ENCODE measurements at regions not wholly inside any gene's neighbourhood (a gene's known extent, or its start where the extent isn't known, plus 50 kb on each side); places are given as distances from the start of the nearest gene placed in this dataset.

DNA sequence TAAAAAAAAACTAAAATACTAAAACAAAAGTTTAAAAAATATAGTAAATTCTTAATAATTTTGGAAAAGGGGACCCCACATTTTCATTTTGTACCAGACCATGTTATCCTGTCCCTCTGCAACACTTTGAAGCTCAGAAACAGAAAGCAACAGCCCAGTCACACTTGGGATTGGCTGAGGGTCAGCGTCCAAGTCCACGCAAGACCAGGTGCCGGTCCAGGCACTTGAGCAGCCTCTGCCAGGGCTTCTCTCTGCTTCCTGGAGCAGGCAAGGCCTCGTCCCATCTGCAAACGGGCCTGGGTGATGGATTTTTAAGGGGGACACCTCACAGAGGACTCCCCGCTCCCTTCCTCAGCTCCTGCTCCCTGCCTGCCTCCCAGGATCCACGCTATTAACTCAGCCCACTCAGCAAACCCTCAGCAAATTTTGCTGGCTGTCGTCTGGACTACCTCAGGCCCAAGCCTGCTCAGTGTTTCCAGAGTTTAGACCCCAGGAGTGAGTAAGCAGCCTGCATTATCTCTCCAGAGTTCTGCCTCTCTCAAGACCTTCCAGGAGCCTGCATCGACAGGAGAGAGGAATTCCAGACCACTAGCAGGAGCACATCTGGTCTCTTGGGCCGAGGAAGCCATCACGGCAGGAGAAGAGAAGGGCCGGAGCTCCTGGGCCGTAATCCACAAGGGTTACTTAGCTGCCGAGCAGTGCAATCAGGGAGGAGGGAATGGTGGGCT is 67.4 kb upstream of the CALM2 start:
- no peak overlapping the region for H3K9ac ChIP-seq (ENCODE audit: low read depth in 1 of 2, low read length in 2 of 2)
- no peaks in the 10 kb centered on the region for H3K27me3 ChIP-seq (ENCODE audit: control insufficient read depth in 4 of 4, insufficient read depth in 4 of 4, low read length in 3 of 4)
- H3K4me1 ChIP-seq (ENCODE audit: control insufficient read depth in 4 of 4, insufficient read depth in 4 of 4, low read length in 3 of 4): no peaks in the 10 kb centered on the region
- H3K27ac ChIP-seq (ENCODE audit: low read depth in 1 of 2, low read length in 2 of 2): no peak overlapping the region
- no peaks in the 10 kb centered on the region for H3K36me3 ChIP-seq (ENCODE audit: control insufficient read depth in 4 of 4, insufficient read depth in 3 of 4, low read depth in 1 of 4, low read length in 3 of 4)
- no peak for DNase-seq (ENCODE audit: low spot score)
- TF ChIP-seq, protein P1, sequence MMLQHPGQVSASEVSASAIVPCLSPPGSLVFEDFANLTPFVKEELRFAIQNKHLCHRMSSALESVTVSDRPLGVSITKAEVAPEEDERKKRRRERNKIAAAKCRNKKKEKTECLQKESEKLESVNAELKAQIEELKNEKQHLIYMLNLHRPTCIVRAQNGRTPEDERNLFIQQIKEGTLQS (IDR thresholded peaks at IDR 0.05): no peak
- TF ChIP-seq GABPA (IDR thresholded peaks at IDR 0.05 in 1 of 2, conservative IDR thresholded peaks at IDR 0.05 in 1 of 2): no peak
- no peak for TF ChIP-seq RAD21 (IDR thresholded peaks at IDR 0.05)
- TF ChIP-seq JUND (IDR thresholded peaks at IDR 0.05): no peak
- TF ChIP-seq, protein P2, sequence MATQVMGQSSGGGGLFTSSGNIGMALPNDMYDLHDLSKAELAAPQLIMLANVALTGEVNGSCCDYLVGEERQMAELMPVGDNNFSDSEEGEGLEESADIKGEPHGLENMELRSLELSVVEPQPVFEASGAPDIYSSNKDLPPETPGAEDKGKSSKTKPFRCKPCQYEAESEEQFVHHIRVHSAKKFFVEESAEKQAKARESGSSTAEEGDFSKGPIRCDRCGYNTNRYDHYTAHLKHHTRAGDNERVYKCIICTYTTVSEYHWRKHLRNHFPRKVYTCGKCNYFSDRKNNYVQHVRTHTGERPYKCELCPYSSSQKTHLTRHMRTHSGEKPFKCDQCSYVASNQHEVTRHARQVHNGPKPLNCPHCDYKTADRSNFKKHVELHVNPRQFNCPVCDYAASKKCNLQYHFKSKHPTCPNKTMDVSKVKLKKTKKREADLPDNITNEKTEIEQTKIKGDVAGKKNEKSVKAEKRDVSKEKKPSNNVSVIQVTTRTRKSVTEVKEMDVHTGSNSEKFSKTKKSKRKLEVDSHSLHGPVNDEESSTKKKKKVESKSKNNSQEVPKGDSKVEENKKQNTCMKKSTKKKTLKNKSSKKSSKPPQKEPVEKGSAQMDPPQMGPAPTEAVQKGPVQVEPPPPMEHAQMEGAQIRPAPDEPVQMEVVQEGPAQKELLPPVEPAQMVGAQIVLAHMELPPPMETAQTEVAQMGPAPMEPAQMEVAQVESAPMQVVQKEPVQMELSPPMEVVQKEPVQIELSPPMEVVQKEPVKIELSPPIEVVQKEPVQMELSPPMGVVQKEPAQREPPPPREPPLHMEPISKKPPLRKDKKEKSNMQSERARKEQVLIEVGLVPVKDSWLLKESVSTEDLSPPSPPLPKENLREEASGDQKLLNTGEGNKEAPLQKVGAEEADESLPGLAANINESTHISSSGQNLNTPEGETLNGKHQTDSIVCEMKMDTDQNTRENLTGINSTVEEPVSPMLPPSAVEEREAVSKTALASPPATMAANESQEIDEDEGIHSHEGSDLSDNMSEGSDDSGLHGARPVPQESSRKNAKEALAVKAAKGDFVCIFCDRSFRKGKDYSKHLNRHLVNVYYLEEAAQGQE (IDR thresholded peaks at IDR 0.05): no peak
- TF ChIP-seq EGR1 (IDR thresholded peaks at IDR 0.05; ENCODE audit: low read depth in 2 of 2): no peak
- no peak for TF ChIP-seq TAF1 (conservative IDR thresholded peaks at IDR 0.05)
- TF ChIP-seq, protein P3, sequence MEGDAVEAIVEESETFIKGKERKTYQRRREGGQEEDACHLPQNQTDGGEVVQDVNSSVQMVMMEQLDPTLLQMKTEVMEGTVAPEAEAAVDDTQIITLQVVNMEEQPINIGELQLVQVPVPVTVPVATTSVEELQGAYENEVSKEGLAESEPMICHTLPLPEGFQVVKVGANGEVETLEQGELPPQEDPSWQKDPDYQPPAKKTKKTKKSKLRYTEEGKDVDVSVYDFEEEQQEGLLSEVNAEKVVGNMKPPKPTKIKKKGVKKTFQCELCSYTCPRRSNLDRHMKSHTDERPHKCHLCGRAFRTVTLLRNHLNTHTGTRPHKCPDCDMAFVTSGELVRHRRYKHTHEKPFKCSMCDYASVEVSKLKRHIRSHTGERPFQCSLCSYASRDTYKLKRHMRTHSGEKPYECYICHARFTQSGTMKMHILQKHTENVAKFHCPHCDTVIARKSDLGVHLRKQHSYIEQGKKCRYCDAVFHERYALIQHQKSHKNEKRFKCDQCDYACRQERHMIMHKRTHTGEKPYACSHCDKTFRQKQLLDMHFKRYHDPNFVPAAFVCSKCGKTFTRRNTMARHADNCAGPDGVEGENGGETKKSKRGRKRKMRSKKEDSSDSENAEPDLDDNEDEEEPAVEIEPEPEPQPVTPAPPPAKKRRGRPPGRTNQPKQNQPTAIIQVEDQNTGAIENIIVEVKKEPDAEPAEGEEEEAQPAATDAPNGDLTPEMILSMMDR (IDR thresholded peaks at IDR 0.05; ENCODE audit: low read depth, low read length, missing input control): no peak
- TF ChIP-seq, protein P4, sequence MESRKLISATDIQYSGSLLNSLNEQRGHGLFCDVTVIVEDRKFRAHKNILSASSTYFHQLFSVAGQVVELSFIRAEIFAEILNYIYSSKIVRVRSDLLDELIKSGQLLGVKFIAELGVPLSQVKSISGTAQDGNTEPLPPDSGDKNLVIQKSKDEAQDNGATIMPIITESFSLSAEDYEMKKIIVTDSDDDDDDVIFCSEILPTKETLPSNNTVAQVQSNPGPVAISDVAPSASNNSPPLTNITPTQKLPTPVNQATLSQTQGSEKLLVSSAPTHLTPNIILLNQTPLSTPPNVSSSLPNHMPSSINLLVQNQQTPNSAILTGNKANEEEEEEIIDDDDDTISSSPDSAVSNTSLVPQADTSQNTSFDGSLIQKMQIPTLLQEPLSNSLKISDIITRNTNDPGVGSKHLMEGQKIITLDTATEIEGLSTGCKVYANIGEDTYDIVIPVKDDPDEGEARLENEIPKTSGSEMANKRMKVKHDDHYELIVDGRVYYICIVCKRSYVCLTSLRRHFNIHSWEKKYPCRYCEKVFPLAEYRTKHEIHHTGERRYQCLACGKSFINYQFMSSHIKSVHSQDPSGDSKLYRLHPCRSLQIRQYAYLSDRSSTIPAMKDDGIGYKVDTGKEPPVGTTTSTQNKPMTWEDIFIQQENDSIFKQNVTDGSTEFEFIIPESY (IDR thresholded peaks at IDR 0.05): no peak
- TF ChIP-seq HNF4A (conservative IDR thresholded peaks at IDR 0.05): no peak
- WGBS: 84% methylated on average over 14 of the region's 14 CpGs
- no peaks in the 10 kb centered on the region for H3K9me3 ChIP-seq (ENCODE audit: control insufficient read depth in 4 of 4, low read length in 3 of 4)
- no peak overlapping the region for H3K4me3 ChIP-seq (ENCODE audit: low read depth in 1 of 3, low read length in 3 of 3)

DNA sequence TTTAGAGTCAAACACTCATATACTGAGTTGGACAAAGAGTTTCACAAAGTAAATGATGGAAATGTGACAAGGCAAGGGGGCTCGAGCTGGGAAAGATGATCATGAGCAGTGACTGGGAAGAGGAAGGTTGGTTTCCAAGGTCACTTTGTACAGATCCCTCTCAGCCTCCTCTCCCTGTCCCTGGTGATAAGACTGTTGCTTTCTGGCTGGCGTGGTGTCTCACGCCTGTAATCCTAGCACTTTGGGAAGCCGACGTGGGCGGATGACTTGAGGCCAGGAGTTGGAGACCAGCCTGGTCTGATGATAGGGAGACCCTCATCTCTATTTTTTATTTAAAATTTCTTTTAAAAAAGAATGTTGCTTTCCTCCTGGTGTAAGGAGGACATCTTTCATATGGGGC is 65.4 kb upstream of the CALM2 start:
- Histone ChIP-seq H3K4me1 (ENCODE audit: control insufficient read depth in 4 of 4, insufficient read depth in 4 of 4, low read length in 3 of 4) (no peaks in the 10 kb centered on the region), H3K27me3 (ENCODE audit: control insufficient read depth in 4 of 4, insufficient read depth in 4 of 4, low read length in 3 of 4) (no peaks in the 10 kb centered on the region), H3K9me3 (ENCODE audit: control insufficient read depth in 4 of 4, low read length in 3 of 4) (no peaks in the 10 kb centered on the region), H3K4me3 (ENCODE audit: low read depth in 1 of 3, low read length in 3 of 3) (no peak overlapping the region), H3K9ac (ENCODE audit: low read depth in 1 of 2, low read length in 2 of 2) (no peak overlapping the region), H3K36me3 (ENCODE audit: control insufficient read depth in 4 of 4, insufficient read depth in 3 of 4, low read depth in 1 of 4, low read length in 3 of 4) (no peaks in the 10 kb centered on the region), H3K27ac (ENCODE audit: low read depth in 1 of 2, low read length in 2 of 2) (no peak overlapping the region)
- no peak for DNase-seq (ENCODE audit: low spot score)
- 97% methylated on average over 6 of the region's 6 CpGs for WGBS
- TF ChIP-seq RXRA (IDR thresholded peaks at IDR 0.05) (no peak), JUND (IDR thresholded peaks at IDR 0.05) (no peak), YY1 (IDR thresholded peaks at IDR 0.05) (no peak), TAF1 (conservative IDR thresholded peaks at IDR 0.05) (no peak), FOXA1 (IDR thresholded peaks at IDR 0.05) (no peak), SP1 (IDR thresholded peaks at IDR 0.05) (no peak), HNF4A (conservative IDR thresholded peaks at IDR 0.05) (no peak), FOXA2 (IDR thresholded peaks at IDR 0.05) (no peak), EGR1 (IDR thresholded peaks at IDR 0.05; ENCODE audit: low read depth in 2 of 2) (no peak)
- TF ChIP-seq, protein P5, sequence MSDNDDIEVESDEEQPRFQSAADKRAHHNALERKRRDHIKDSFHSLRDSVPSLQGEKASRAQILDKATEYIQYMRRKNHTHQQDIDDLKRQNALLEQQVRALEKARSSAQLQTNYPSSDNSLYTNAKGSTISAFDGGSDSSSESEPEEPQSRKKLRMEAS (IDR thresholded peaks at IDR 0.05): no peak
- TF ChIP-seq, protein P3 (IDR thresholded peaks at IDR 0.05; ENCODE audit: low read depth, low read length, missing input control): no peak
- TF ChIP-seq, protein P1 (IDR thresholded peaks at IDR 0.05): no peak
- TF ChIP-seq, protein P2 (IDR thresholded peaks at IDR 0.05): no peak
